Inflammatory macrophage treated with lipopolysaccharide for 4 hours (primary cell): ENCODE measurements at regions not wholly inside any gene's neighbourhood (a gene's known extent, or its start where the extent isn't known, plus 50 kb on each side); places are given as distances from the start of the nearest gene placed in this dataset.
"Not testable (repeated sequence)": the region's sequence is repeated elsewhere in the genome, so short reads cannot be mapped to it uniquely, and the experiment has no call there.

ENCODE experiments used
- DNase-seq: peaks from one replicate; pipeline ENCODE4 v3.0.0-alpha.2; 2020

DNA sequence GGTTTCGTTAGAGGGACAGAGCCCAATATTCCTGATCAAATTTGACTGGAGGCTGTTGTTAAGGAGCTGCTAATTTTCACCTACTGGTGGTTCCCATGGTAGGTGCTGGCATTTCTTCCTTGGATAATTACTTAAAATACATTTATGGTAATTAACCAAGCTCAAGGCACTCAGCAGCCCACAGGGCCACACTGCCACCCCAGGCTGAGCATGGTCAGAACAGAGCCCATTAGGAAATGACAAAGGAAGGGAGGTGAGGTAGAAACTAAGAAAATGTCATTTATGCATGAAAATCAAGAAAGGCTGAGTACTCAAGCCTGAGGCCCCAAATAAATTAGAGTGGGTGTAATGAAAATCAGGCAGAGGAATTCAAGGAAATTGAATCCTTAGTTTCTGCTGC lies 510.2 kb upstream of the GYPC start:
- no peak for DNase-seq

DNA sequence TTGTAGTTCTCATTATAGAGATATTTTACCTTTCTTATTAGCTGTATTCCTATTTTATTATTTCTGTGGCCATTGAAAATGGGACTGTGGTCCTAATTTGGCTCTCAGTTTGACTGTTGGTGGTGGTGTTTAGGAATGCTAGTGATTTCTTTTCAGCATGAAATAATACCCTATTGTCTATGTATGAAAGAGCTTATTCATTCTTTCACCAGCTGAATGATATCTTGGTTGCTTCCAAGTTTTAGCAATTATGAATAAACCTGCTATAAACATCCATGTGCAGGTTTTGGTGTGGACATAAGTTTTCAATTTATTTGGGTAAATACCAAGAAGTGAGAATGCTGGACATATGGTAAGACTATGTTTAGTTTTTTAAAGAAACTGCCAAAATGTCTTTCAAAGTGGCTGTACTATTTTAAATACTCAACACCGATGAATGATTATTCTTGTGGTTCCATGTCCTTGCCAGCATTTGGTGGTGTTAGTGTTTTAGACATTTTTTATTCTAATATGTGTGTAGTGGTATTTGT lies 501.6 kb upstream of the GYPC start:
- no peak for DNase-seq

DNA sequence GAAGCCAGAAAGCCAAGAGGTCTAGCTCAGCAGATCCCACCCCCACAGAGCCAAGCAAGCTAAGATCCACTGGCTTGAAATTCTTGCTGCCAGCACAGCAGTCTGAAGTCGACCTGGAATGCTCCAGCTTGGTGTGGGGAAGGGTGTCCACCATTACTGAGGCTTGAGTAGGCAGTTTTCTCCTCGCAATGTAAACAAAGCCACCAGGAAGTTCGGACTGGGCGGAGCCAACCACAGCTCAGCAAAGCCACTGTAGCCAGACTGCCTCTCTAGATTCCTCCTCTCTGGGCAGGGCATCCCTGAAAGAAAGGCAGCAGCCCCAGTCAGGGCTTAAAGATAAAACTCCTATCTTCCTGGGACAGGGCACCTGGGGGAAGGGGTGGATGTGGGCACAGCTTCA lies 495.0 kb upstream of the GYPC start:
- DNase-seq: not testable (repeated sequence)

DNA sequence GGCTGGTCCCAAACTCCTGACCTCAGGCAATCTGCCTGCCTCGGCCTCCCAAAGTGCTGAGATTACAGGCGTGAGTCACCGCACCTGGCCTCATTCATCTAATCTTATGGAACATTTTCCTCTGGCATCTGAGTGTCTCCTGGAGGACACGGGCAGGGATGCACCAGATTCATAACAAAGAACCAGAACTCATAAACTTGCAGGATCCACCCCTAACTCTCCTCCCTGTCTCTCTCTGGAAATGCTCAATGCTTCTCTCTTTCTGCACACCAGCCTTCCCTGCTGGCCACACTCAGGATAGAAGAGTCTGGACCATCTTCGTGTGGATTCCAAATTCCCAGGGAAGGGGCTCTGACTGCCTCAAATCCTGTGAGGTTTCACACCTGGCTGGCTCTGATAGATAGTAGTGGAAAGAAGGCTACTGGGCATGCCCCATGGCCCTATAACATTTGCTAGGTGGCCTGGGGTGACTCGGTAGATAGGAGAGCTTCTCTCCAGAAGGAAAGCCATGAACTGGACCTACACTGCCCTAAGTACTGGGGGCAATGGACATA lies 483.2 kb upstream of the GYPC start:
- no peak for DNase-seq

DNA sequence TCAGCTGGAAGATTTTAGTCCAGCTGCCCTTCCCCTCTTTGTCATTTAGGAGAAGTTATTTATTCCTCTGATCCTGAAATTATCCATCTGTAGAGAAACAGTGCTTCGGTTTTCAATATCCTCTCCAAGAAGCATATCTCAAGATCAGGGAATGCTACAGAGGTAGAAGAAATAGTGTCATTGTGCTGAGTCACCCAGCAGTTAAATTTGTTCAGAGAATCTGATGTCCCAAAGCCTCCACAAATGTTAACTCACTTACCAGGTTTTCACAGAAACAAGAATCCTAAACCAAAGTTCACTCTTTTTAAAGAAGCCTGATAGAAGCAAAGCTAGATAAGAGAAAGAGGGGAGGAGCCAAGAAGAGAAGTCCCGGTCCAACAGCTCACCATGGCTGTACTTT lies 480.7 kb upstream of the GYPC start:
- DNase-seq: no peak

DNA sequence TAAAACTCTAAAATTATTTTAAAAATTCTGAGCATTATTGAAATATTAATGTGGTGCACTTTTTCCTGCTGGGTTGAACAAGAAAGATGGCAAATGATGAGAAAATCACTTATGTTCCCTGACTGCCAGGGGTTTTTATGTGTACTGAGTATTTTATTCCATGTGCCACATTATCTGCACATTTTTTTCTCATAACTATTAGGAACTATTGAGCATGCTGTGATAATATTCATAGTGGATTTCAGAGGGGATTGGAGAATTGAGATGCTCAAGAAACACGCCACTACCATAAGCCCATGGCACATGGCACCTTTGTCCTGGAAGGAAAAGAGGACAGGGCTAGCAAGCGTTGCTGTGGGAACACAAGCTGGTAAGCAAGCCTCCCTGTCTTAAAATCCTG lies 478.5 kb upstream of the GYPC start:
- no peak for DNase-seq

DNA sequence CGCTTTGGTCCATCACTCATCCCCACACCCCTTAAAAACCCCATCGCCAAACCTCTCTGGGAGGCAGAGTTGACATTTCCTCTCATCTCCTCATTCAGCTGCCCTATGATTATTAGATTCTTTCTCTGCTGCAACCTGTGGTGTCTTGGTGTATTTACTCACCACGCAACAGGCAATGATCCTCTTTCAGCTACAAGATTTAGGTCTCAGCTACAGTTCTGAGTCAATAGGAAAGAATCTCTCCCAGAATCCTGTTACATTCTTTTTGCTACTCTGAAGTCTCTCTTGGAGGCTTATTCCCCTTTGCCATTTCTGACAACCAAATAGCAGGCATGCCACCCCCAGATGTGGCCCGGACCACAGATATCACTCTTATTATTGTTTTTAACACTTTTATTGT lies 468.3 kb upstream of the GYPC start:
- DNase-seq: no peak

DNA sequence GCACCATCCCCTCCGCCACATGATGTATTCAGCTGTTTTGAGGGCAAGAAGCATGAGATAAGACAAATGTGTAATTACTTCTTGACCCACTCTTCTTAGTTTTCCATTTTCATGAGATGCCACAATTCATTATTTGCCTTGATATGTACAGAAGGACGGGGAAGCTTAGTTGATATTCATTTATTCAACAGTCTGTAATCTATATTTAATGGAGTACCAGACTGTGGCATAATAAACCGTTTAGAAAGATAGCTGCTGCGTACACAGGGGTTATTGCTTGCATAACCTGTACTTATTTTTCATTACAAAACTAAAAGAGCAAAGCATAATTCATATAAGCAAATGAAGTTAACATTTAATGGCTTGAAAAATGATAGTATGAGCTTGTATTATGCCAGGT lies 466.4 kb upstream of the GYPC start:
- DNase-seq: no peak

DNA sequence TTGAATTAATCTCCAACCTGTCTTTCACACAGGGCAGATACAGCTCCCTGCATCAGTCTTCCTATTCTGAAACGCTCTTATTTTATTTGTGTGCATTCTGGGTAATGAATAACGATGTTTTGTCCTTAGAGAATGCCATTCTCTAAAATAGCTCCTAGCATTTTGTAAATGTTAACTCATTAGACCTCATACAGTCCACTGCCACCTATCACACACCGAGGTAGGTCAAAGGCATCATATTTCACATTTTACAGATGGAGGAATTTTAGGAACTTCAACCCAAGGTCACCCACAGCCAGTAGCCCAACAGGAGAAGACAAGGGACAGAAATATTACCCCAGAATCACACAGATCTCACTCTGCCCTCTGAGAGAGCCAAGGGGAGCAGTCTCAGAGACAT lies 455.4 kb upstream of the GYPC start:
- DNase-seq: no peak

DNA sequence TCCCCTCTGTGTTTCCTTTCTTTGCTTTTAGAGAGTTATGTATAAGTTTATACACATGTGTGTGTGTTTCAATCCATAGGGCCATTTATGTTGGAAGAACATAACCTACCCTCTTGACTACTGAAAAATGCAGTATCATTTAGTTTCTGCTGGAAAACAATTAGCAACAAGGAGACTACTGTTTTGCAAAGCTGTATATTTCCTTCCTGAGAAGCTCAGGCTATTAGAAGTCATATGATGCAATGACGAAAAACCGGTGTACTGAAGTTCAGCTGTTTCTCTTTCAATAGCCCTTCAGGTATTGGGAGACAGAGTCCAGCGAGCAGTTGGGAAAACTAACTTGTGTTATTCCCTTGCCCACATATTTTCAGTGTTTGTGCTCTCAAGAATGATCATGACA lies 447.7 kb upstream of the GYPC start:
- DNase-seq: no peak

DNA sequence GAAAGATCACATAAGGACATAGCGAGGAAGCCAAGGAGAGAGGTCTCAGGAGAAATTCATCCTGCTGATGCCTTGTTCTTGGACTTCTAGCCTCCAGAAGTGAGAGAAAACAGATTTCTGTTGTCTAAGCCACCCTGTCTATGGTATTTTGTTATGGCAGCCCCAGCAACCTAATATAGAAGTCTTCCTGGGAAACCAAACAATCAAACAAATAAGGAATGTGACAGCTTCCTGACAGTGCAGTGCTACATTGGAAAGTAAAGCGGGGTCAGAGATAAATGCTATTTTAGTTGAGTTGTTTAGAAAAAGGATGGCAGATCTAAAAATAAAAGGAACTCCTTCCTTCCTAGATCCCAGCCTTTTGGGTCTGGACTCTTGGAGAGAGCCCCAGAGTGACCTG lies 443.2 kb upstream of the GYPC start:
- DNase-seq: no peak

DNA sequence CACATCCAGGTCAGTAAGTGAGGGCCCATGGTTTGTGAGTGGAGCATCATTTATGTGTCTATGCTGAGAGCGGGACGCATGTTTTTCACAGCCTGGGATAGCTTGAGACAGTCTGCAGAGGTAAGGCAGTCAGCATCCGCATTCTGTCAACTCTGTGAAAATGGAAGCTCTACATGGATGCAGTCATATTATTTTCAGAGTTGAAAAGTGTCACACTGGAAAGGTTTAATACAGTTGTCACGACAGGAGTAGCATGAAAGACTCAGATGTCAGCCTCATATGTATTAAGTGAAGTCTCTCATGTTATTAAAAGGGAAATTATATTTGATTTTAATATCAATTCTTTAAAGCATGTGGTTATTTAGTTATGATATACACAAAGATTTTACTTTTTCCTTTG lies 436.9 kb upstream of the GYPC start:
- no peak for DNase-seq

DNA sequence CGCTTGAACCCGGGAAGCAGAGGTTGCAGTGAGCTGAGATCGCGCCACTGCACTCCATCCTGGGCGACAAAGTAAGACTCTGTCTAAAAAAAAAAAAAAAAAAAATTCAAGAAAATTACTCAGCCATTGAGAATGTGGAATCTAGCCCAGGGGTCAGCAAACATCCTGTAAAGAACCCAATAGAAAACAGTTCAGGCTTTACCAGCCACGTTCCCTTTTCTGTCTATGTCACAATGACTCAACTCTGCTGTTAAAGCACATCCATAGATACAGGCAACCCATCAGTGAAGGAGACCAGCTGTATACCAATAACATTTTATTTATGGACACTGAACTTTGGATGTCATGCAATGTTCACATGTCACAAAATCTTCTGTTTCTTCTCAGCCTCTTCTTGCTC lies 435.6 kb upstream of the GYPC start:
- no peak for DNase-seq

DNA sequence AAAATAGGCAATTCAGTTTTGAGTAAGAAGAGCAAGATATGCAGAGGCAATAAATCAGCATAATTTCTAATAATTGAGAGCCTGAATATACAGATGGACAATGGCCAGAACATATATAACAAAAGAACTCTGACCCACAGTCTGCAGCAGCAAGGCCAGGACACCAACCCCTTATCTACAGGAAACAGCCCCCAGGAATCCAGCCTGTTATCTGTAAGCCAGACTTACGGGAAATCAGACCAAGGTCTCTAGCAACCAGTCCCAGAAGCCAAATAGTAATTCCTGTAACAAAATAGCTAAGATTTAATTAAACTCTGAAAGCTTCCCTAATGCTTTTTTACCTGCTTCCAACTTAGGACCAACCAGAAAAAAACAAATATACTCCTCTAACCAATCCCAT lies 434.5 kb upstream of the GYPC start:
- DNase-seq: no peak

DNA sequence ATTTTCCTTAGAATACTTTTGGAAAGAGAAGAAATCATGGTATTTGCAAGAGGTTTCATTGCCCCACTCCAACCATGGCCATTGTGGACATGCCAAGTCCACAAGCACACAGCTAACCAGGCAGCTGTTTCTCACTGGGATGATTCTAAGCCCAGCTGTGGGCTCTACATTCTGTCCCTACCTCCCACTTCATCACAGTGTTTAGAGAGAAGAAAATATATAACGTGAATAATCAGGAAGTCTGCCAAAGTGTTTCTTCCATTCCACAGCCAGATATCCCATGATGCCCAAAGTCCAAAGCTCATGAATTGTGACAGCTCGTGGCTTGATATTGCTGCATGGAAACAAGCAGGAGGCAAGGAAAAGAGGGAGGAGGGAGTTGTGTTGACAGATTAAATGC lies 433.7 kb upstream of the GYPC start:
- no peak for DNase-seq

DNA sequence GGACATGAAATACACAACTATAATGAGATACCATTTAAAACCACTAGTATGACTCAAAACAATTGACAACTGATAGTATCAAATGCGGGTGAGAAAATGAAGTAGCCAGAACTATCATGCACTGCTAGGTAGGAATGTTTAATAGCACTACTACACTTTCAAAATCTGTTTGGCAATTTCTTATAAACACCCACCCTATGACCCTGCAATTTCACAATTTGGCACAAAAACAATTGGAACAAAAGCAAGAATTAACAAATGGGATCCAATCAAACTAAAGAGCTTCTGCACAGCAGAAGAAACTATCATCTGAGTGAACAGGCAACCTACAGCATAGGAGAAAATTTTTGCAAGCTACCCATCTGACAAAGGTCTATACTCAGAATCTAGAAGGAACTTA lies 431.2 kb upstream of the GYPC start:
- no peak for DNase-seq

DNA sequence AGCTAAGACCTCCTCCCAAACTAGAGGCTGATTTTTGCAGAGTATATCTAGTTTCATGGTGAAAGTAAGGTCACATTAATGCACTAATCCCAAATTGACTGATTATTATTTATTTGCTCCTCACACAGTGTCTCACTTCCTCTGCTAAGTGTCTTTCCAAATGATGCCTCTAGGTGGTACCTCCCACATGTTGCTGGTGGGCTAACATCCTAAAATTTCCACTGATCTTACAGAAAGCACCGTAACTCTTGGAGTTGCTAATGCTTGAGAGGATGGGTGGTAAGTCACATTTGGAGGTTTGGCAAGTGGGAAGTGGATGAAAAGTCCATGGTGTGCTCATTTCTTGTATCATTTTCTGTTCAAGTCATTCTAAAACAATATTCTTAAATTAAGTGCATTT lies 428.7 kb upstream of the GYPC start:
- no peak for DNase-seq

DNA sequence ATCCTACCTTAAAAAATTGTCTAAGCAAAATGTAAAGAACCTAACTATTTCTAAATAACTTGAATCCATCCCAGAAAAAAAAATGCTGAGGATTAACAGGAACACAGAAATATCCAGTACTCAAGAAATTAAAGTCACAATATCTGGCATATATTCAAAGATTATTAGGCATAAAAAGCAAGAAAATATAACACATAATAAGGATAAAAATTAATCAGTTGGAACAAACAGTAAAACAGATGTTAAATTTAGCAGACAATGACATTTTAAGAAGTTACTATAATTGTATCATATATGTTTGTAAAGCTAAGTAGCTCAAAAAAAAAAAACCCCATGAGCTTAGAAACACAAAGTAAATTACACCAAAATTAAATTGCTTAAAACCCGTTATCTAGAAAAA lies 427.4 kb upstream of the GYPC start:
- no peak for DNase-seq

DNA sequence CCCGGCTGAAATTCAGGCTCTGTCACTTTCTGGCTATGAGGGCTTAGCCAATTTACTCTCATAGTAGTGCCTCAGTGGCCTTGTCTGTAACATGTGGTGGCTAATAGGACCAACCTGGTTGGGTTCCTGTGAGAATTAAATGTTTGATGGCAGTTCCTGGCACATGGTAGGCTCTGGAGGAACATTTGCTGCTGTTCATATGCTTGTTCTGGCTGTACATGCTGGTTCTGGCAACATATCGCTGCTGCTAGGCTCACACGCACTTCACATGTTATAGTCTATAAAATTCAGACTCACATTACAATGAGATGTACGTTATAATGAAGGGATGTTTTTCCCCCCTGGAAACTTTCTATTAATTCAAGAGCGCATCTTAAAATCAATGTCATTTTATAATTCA lies 417.7 kb upstream of the GYPC start:
- DNase-seq: no peak

DNA sequence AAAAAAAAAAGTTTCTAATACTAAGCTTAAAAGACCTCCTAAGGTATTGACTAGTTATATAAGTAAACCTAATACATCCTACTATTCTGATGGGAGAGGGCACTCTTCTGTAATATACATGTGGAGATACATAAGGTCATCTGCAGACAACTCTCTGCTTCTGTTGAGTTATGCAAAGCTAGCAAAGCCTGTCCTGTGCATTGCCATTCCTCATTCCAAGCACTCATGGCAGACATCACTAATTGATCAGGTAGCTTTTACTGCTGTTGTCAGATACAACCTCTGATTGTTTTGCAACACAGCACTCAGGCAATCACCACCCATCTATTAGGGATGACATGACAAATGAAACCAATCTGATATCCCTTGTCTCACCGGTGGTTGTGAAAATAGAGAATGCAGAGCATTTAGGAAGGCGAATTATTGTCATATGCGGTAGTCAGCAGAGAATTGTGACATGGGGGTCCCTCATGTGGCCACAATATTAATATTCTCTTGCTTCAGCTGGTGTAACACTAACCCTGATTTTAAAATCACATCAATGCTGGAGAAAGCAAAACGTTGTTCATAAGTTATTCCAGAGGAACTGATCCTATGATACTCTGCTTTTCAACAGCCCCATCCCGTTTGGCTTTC lies 416.5 kb upstream of the GYPC start:
- DNase-seq: no peak

DNA sequence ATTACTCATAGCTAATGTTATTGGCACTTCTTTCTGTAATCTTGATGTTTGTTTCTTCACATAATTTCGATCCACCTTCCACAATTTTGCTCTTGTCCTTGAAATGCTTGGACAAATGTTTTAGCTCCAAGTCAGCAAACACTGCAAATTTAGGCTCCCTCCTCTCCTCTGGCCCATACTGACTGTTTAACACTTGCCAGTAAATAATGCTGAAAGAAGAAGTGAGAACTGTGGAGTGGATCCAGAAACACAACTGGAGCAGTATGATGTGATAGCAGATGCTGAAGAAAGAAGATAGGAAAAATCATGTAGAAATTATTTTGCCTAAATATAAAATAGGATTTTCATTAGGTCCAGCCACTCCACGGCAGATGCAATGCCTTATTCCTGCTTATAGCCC lies 415.0 kb upstream of the GYPC start:
- DNase-seq: no peak

DNA sequence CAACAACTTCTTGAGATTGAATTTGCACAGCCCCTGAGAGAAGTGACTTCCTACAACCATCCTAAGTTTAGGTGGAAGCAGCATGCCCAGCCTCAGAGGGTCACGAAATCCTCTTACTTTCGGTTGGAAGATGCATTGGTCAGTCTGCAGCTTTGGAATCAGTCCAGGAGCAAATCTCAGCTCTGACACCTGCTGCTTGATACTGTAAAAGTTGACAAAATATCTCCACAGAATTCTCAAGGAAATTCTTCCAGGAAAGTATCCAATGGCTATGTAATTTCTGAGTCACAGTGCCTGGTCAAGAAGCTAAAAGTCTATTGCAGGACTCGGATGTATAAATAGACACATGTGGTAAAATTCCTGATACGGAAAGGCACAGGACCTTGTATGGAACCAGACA lies 414.5 kb upstream of the GYPC start:
- DNase-seq: no peak

DNA sequence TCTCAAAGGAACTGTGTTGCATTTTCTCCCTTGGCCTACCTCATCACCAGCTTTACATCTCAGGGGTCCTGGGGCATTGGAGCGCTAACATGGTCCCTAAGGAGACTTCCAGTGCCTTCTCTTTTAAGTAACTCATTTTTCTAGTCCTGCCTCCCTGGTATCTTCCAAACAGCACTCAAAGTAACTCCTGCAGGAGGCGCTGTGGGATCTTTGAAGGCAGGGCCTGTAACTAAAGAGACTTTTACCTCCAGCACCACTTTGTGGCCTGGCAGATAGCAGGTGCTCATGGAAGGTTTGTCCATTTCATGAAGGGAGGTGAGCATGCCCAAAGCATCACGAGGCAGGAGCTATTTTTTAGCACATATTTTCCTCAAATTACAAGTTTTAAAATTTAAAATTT lies 411.0 kb upstream of the GYPC start:
- DNase-seq: peak; percentile 49

DNA sequence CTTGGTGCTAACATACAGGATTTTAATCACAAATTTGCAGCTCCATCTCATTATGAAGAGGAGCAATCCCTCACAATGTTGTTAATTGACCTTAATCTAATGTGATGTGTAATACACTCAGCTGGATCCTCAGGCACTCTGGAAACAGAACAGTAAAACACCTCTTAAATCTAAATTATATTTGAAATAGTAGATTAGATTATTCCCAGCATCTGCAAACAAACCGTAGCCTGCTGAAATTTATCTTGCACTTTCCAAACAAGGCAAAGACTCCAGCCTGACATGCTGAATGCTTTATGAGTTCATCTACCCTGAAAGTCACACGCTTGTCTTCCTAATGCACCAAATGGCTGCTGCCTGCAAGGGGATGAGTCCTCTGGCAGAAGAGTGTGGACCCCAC lies 402.3 kb upstream of the GYPC start:
- no peak for DNase-seq

DNA sequence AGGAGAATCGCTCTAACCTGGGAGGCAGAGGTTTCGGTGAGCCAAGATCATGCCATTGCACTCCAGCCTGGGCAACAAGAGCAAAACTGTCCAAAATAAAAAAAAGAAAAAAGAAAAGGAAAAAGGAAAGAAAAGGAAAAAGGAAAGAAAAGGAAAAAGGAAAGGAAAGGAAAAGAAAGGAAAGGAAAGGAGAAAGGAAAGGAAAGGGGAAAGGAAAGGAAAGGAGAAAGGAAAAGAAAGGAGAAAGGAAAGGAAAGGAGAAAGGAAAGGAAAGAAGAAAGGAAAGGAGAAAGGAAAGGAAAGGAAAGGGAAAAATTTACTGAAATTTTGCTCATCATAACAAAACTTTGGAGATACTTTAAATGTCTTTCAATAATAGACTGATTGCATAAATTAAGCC lies 391.3 kb upstream of the GYPC start:
- DNase-seq: no peak
